Stimulated activated CD4-positive, alpha-beta T cell treated with anti-CD3 and anti-CD28 coated beads, Interleukin-12 subunit alpha, Interleukin-12 subunit beta, amount 100 ng/mL, for 24 hours (primary cell): ENCODE measurements at regions not wholly inside any gene's neighbourhood (a gene's known extent, or its start where the extent isn't known, plus 50 kb on each side); places are given as distances from the start of the nearest gene placed in this dataset.

Source experiments
- DNase-seq, 2 experiments: peaks; one replicate each; pipeline ENCODE4 v3.0.0-alpha.2; 2020; ENCODE audit warnings: low read depth in 2 of 2

DNA sequence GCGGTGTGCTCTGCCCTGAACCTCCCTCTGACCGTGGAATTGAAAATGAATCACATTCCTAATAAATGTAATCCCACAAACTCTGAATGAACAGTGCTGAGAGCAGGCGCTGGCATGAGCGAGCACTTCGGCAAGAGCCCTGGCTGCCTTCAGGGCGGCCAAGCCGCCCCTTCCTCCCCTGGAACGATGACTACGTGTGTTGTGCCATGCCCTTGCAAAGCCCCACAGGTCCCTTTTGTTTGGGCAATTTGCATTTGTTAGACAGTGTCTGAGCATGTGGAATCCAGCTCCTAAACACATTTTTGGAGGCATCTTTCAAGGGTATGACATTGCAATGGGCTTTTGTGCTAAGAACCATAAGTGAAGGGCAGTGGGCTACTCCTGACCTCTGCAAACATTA lies 95.6 kb upstream of the MKI67 start:
- no peak for DNase-seq

DNA sequence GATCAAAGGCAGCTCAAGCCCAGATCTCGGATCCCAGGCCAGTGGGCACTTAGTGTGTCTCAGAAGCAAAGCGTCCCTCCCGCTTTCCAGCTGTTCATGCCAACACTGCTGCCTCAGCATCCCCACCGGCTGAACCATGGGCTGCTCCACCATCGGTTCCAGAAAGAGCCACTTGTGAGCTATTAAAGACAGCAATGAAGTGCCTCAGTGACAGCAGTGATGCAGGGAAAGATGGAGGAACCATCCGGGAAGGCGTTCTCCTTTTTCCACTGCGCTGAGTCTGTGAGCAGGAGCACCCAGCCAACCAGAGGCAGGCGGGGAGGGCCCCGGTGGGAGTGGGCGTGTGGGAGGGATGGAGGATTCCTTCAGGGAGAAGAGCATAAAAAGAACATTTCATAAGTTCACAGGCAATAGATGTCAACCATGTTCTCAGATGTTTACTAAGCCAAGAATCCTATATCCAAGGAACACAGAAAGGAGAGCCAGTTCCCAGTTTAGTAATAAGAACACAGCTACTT lies 96.2 kb upstream of the MKI67 start:
- DNase-seq, result no peak

DNA sequence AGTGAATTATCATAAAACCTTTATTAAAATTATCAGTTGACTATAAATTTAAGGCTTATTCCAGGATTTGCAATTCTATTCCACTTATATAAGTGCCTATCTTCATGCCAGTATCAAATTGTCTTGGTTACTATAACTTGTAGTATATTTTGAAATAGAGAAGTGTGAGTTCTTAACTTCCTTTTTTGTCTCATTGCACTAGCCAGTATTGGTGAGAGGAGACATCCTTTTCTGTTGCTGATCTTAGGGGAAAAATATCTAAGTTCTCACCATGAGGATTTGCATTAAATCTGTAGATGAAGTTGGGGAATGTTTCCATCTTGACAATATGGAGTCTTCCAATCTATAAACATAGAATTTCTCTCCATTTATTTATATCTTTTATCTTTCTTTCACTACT lies 104.2 kb upstream of the MKI67 start:
- DNase-seq, result no peak

DNA sequence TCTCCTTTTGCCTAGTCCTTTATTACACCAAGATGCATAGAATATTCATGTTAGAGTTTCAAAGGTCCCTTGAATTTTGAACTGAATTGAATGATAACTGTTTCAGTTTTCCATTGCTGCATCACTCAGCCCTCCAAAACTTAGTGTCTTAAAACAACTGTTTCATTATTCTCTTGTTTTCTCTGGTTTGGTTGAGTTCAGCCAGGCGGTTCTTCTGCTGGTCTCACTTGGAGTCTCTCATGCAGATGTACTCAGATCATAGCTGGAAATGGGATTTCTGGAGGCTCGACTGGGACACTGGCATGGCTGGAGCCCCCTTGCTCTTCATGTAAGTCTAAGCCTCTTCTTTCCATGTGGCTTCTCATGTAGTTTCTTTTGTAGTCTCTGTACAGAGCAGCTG lies 107.2 kb upstream of the MKI67 start:
- no peak for DNase-seq

DNA sequence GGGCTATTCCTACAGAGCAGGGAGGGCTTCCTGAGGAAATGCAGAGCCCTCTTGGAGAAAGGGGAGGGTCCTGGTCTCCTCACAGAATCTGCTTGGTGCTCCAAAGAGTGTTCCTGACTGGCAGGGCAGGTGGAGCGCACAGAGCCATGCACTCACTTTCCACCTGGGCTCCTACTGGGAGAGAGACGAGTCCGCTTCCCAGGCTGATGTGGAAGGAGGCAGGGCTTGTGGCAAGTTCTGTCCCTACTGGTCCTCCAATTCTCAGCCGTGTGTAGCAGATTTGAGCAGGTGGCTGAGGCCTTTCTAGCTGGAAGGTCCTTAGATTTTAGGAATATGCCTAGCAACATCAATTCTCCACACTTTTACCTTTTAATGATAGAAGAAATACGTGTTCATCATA lies 111.5 kb upstream of the MKI67 start:
- DNase-seq, result no peak

DNA sequence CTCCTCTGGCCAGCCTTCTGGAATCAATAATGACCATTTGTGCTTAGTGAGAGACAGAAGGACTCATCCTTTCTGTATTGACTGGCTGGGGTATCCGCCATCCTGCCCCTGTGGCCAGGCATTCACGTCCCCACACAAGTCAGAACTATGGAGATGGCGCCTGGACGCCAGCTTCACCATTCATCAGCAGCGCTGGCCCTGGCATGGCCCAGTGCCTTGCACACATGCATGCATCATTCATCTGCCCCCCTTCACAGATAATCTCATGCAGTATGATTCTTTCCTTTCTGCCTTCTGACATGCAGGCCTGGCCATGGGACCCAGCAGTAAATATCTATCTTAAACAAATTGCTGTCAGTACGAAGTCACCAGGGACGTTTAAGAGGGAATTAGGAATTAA lies 114.8 kb upstream of the MKI67 start:
- DNase-seq, result no peak

DNA sequence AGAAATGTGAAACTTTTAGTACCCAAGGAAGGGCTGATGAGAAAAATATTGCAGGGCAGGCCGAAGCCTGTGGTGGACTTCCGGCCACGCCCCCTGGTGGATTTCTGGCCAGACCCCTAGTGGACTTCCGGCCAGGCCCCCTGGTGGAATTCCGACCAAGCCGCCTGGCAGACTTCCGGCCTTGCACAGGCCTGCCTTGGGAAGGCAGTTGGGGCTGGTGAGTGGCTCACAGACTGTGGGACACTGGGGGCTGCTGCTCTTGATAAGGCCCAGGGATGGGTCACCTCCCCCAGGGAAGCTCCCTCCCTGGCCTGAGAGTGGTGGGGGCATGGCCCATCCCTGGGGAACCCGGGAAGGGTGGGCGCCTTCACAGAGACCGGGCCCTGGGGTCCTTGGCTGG lies 116.4 kb upstream of the MKI67 start:
- no peak for DNase-seq

DNA sequence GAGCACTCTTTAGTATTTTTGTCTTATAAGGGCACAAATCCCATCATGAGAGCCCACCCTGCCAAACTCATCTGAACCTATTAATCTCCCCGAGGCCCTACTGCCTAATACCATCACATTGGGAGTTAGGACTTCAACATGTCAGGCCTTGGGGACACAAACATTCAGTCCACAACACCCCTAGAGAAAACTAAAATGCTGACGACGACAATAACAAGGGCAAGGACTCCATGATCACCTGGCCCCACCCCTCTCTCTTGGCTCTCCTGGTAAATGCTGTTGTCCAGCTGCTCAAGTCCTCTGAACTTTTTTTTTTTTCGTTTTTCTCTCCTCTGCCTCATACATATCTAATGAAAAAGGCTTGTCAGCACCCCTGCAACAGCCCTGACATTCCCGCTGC lies 118.8 kb upstream of the MKI67 start:
- no peak for DNase-seq

DNA sequence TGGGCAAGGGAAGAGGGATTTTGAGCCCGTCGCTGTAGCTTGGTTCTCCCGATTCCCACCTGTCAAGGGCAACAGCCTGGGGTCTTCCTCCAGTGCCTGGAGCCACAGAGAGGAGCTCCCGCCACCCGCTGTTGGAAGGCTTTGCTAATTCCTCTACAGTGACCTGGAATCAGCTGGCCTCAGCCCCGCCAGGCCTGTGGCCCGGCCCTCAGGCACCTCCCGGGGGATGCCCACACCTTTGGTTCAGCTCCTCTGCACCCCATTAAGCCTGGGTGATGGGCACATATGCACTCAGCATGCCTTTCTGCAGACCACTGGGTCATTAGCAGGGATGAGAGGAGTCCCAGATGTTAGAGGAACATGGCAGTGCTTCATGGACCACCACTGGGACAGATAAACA lies 121.4 kb upstream of the MKI67 start:
- DNase-seq, result no peak

DNA sequence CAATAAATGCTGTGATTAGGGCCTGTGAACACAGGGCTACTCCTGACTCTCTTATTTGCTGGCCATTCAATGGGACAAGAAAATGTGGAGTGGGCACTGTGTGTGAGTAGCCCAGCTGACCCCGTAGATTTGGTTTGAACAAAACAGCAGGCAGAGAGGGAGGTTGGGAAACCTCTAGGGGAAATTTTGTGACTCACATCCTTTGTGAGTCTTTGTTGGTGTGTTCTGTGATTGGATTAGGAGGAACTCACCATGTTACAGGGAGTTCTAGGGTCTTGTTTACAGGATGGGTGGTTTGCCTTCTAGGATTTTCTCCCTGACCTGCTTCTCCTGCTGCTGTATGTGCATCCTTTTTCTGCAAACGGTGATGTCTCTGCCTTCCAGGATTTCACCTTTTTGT lies 128.3 kb upstream of the MKI67 start:
- no peak for DNase-seq

DNA sequence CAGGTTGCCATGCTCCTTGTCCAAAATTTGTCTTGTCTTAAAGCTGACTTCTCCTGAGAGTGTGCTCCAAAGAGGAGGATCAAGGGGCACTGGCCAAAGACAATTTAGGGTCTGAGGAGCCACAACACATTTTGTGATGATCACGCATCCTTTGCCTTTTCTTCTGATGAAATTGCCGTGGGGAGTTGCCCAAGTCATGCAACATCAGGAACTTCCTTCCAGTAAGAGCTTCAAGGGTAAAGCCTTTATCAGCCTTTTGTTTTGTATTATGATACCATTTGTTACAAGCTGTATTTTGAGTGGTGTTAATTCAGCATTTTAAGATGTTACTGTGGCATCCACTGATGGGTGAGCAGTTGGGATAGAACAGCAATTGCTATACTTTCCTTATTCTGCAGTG lies 131.2 kb upstream of the MKI67 start:
- no peak for DNase-seq

DNA sequence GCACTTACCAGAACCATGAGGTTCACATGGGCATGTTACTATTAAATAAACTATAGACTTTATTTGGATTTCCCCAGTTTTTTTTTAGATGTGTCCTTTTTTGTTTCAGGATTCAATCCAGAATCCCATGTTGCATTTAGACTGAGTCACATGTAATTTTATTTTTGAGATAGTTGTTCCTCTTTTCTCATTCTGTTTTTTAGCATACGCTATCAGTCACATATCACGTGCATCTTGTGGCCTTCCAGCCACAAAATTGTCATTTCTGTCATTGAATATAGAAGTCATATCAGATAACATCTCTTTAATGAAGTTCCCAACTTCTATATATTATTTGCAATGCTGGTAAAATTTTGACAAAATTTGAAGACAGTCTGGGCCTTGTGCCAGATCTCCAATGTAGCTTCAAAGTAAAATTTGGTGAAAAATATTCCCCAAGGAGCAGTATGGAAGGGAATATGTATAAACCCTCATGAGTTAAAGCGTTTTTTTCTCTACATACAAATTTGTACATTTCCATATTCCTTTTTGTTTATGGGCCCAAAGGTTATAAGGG lies 132.3 kb upstream of the MKI67 start:
- DNase-seq, result no peak

DNA sequence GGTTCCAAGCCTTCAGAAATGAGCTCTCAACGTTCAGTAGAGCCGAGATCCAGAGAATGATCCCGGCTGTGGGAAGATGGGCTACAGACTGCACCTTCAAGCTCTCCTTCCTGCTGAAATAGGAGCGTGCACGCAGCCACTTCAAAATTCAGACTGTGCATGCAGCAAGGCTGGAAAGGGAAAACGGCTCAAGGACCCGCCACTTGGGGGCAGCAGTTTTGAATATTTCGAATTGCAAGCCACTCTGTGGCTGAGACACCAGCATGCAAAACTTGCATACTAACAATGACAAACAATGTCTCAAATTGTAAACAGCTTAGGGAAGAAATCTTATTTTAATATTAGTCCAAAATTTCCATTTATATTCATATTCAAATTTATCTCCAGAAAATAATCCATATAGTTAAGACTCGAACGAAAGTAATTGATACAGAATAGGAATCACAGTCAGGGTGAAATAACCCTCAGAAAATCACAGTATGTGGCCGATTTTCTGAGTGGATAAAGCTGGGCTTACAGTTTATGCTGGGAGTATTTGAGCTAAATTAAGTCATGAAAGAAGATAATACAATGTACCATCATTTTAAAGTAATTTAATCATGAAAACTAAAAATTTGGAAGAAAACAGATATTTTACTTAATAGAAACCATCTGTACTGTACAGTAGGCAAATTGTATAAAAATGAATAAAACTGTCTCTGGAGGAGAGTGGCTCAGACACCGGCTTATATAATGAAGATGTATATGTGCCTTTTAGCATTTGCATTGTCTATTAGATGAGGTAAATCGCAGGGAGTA lies 137.9 kb upstream of the MKI67 start:
- peak; percentile 9 to 45 for DNase-seq

DNA sequence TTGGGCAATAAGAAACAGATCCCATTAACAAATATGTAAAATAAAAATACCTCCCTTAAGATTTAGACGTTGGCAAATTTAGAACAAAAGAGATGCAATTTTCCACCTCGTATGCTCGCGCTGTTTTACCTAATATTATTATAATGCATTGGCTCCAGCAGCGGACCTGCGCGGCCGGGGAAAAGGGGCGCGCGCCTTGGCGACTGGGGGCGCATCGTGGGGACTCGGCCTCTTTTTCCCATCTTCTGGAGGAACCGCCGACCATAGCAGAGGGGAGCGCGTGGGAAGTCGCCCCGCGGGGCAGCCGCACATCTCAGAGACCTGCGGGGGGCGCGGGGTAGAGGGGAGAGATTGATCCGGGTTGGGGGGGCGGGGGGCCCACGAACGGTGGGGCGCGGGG lies 139.4 kb upstream of the MKI67 start:
- no peak for DNase-seq

DNA sequence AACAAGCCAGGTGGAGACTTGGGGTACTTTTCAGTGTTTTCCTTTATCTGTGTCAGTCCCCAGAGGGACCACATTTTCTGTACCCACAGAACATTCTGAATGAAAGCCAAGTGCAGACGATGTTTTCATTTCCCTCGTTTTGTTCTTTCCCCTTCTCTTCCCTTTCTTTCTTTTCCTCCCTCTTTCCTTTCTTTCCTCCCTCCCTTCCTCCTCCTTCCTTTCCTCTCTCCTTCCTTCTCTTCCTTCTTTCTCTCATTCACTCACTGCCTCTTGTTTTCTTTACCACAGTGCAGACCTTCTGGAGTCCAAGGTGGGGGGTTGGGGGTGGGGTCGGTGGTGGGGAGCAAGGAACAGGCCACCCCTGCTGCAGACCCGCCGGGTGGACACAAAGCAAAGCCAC lies 141.4 kb upstream of the MKI67 start:
- DNase-seq, result no peak

DNA sequence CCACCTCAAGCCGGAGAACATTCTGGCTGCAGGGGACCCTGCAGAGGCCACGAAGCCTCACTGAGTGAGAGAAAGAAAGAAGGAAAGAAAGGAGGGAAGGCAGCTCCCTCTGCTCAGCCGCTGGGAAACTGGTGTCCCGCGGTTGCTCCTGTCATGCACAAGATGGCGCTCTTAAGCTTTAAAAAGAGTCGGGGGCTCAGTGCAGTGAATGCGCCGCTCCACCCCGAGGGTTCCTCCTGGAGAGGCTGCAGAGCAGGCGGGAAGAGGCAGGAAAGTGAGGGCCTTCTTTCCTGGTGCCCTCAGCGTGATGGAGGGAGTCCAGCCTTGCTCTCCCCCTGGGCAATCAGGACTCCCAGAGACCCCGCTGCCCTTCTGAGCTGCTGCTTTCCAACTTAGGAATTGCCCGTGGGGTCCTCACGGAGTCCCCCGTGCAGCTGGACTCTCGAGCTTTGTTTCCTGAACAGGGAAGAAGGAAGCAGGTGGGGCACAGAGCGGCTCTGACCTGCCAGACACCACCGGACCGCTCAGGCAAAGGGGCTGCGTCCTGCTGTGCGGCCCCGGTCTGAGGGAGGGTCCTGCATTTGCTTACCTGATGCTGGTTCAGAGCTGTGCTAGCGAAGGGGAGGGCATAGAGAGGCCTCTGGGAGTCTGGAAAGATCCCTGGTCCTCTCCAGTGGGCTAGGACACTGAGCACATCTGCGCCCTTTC lies 141.9 kb upstream of the MKI67 start:
- DNase-seq, result no peak

DNA sequence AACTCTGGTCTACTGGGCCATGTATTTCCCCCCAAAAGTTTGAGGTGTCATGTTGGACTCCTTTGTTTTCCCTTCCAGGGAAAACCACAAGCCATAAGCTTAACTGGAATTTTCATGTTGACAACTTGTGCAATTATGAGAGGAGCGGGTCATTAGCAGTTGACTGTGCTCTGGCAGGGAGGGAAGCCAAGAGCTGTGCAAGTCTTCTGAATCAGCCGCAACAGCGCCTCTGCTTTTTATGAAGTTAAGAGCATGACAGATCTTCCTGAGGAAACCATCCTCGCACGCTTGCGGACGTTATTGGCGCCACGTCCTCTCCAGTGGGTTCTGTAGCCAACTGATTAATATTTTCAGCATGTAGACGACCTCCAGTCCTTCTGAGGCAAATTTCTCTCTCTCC lies 148.7 kb upstream of the MKI67 start:
- no peak for DNase-seq

DNA sequence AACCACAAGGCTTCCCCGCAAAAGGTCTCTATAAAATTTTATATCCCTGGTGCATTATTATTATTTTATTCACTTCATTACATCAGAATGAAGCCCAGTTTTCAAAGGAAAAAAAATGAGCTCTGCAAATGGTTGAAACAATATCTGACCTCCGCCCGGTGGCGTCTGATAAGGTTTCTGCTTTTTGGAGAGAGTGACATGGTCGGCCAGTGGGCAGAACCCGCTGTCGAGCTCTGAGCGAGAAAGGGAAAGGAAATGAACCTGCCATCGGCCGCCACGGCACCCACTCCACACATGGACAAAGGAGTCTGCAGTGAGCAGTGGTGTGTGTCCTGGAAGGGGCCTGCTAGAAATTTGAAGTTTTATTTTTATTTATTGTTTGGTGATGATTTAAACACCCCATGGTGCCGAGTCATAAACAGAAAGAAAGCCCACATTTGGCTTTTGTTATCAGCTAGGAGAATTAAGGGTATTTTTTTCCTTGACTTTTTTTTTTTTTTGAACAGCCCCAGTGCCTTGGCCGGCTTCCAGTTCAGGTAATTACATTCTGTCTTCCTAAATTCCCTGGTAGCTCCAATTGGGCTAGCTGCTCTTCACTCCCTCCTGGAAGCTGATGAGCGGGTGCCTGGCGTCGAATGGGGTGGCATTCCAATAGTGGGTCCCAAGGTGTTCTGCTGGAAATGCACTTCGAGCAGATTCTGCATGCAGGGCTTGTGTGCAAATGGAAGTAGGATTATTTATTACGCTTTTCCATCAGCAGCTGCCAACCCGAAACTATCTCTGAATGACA lies 149.4 kb upstream of the MKI67 start:
- no peak for DNase-seq

DNA sequence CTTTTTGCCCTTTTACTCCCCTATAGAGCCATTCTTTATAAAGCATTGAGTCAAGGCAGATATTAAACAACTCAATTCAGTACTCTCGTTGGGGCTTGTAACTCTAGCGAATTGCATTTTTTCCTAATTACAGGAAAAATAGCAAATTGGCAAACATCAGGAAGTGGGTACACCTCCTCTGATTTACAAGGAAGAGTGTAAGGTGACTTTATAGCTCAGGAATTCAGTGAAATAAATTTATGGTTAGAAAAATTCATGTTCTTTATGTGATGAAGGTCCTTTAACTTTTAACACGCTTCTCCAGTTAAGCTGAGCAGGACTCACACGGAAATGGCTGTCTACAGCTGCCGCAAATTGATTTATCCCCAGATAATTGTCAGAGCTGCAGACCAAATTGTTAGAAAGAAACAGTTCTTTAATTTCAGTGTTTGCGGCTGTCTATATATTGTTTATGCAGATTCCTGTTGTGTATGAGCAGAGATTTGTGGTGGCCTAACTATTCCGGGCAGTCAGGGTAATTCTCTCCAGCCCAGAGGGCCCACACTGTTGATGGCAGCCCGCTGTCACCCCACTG lies 151.1 kb upstream of the MKI67 start:
- DNase-seq, result no peak

DNA sequence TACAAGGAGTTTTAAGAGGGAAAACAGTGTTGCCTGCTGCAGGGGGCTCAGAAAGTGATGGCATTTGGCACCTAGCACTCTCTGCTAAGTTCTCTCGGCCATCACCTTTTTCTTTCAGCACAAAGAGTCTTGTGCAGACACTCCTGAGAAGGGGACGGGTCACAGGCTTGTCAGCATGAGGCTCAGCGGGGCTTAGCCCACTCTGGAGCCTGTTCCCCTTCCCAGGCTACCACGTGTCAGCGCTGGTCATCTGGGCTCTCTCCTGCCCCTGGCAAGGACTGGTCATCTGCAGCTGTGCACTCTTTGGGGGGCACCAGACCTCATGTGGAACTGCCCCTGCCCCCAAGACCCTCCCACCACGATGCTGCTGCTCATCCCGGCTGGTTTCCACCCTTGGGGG lies 152.1 kb upstream of the MKI67 start:
- no peak for DNase-seq

DNA sequence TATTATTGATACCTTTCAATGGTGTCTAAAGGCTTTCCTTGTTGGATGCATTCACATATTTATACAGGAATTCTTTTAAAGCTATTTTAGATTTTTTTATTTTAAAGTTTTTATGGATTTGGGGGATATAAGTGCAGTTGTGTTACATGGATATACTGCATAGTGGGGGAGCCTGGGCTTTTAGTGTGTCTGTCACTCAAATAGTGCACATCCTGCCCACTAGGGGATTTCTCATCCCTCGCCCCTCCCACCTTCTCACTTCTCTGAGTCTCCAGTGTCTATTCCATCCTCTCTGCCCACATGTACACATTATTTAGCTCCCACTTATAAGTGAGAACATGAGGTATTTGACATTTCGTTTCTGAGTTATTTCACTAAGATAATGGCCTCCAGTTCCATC lies 154.0 kb upstream of the MKI67 start:
- DNase-seq, result no peak

DNA sequence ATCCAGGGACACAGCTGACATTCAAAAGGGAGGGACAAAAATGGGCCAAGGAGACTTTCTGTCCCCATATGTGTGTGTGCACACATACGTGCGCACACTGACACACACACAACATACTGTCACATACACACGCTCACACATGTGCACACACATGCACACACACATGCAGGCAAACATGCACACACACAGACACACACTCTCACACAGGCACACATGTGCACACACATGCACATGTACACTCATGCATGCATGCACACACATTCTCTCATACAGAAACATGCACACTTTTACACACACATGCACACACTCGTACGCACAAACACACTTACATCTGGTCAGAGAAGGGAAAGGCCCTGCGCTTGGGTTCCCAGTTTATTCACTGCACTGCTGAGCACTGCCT lies 155.1 kb upstream of the MKI67 start:
- DNase-seq, result no peak
